ENCODE measurements at regions not wholly inside any gene's neighbourhood (a gene's known extent, or its start where the extent isn't known, plus 50 kb on each side); places are given as distances from the start of the nearest gene placed in this dataset.

DNA sequence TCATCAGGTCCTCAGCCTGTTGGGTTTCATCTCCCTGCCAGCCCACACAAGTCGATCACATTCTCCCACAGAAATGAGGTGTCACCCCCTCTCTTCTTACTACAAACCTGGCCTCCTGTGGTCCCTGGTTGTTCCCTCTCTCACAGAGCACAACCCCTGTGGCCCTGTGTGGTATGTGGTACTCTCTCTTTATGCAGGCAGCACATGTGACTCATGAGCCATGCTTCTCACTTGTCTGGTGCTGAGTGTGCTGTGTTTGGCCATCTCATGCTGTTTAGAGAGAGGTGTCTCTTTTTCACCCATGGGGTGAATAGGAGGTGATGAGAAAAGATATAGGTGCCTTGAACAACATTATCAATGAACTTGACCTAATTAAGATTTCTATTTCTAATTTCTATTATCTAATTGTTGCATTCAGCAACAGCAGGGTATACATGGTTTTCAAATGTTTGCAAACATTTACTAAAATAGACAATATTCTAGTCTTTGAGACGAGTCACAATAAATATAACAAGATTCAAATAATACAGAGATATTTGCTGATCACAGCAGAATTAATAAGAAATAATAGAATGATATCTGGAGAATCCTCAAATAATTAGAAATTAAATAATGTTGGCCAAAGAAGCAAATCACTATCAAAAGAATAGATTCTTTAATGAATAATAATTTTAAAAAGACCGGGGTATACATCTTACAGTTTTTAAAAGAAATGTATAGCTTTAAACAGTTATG is 633.8 kb upstream of the IGFBP3 start:
- WGBS (ENCODE audit: insufficient coverage) = 60% methylated on average over 1 of the region's 3 CpGs
- Histone ChIP-seq H3K27ac (ENCODE audit: low read length) (no peak overlapping the region), H3K27me3 (replicated peaks in 1 of 2; ENCODE audit: control insufficient read depth in 2 of 2, extremely low read depth in 1 of 2, insufficient read depth in 2 of 2, low read length in 1 of 2) (no peaks in the 10 kb centered on the region), H3K4me3 (ENCODE audit: control insufficient read depth in 1 of 2, extremely low read depth in 1 of 2, low read length in 1 of 2) (no peak overlapping the region), H3K4me1 (ENCODE audit: control insufficient read depth in 1 of 2, extremely low read depth in 1 of 2, insufficient read depth in 2 of 2, low read length in 2 of 2) (no peaks in the 10 kb centered on the region), H3K36me3 (ENCODE audit: control insufficient read depth in 2 of 2, extremely low read depth in 1 of 2, insufficient read depth in 1 of 2, low read length in 1 of 2) (no peaks in the 10 kb centered on the region), H3K9me3 (no peaks in the 10 kb centered on the region)
- ChIA-PET POLR2A (no interaction called here), CTCF (no interaction called here)
- Mint-ChIP-seq H3K36me3 (no peaks in the 10 kb centered on the region), H3K27me3 (no peaks in the 10 kb centered on the region), H3K27ac (no peak overlapping the region), H3K4me1 (no peaks in the 10 kb centered on the region), H3K4me3 (no peak overlapping the region), H3K9me3 (peaks cover 0 to 14% (median 6%) of the 10 kb centered on the region in 3 donors)
- no peak for ATAC-seq (replicated peaks in 1 of 4)
- no peak for DNase-seq

DNA sequence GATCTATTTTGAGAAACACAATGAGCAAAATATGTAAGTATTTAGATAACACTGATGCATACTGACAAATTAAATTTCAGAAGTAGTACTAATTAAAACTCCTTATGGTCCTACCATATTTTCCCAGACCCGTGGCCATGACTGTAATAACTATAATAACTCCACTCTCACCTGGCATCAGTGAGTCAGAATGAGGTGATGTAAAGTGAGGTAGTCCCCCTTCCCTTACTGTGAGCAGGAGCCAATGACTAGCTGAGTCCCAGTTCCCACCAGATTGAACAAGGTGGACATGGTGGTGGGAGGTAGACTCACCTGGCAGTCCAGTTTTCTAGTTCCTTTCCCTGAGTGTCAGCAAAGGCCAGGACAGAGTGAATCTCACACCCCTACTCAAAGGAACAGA is 630.5 kb upstream of the IGFBP3 start:
- Mint-ChIP-seq H3K4me3 (no peak overlapping the region), H3K27me3 (no peaks in the 10 kb centered on the region), H3K36me3 (no peaks in the 10 kb centered on the region), H3K9me3 (peaks cover 3 to 12% (median 6%) of the 10 kb centered on the region in 3 donors), H3K27ac (no peak overlapping the region), H3K4me1 (no peaks in the 10 kb centered on the region)
- POLR2A ChIA-PET = no interaction called here
- Histone ChIP-seq H3K4me1 (ENCODE audit: control insufficient read depth in 1 of 2, extremely low read depth in 1 of 2, insufficient read depth in 2 of 2, low read length in 2 of 2) (no peaks in the 10 kb centered on the region), H3K27ac (ENCODE audit: low read length) (no peak overlapping the region), H3K9me3 (no peaks in the 10 kb centered on the region), H3K36me3 (ENCODE audit: control insufficient read depth in 2 of 2, extremely low read depth in 1 of 2, insufficient read depth in 1 of 2, low read length in 1 of 2) (no peaks in the 10 kb centered on the region), H3K4me3 (ENCODE audit: control insufficient read depth in 1 of 2, extremely low read depth in 1 of 2, low read length in 1 of 2) (no peak overlapping the region), H3K27me3 (replicated peaks in 1 of 2; ENCODE audit: control insufficient read depth in 2 of 2, extremely low read depth in 1 of 2, insufficient read depth in 2 of 2, low read length in 1 of 2) (no peaks in the 10 kb centered on the region)
- CTCF ChIA-PET = no interaction called here
- no peak for DNase-seq
- WGBS (ENCODE audit: insufficient coverage) = no CpG with 5 or more reads among the region's 1 CpG
- ATAC-seq (replicated peaks in 1 of 4) = no peak

DNA sequence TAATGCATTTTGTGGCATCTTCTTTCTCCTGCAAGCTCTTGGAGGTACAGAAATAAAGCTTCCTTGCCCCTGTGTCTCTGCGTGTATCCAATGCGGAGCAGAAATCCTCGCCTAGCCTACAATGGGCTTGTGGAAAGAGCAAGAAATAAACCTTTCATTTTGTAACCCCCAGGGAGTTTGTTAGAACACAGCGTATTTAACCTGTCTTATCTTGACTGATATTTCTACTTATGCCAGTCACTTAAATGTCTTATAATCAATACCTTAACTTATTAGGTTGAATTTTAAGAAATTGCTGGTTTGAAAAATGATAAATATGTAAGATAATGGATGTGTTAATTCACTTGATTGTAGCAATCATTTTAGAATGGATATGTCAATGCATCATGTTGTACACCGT is 629.8 kb upstream of the IGFBP3 start:
- Histone ChIP-seq H3K36me3 (ENCODE audit: control insufficient read depth in 2 of 2, extremely low read depth in 1 of 2, insufficient read depth in 1 of 2, low read length in 1 of 2) (no peaks in the 10 kb centered on the region), H3K9me3 (no peaks in the 10 kb centered on the region), H3K4me1 (ENCODE audit: control insufficient read depth in 1 of 2, extremely low read depth in 1 of 2, insufficient read depth in 2 of 2, low read length in 2 of 2) (no peaks in the 10 kb centered on the region), H3K4me3 (ENCODE audit: control insufficient read depth in 1 of 2, extremely low read depth in 1 of 2, low read length in 1 of 2) (no peak overlapping the region), H3K27ac (ENCODE audit: low read length) (no peak overlapping the region), H3K27me3 (replicated peaks in 1 of 2; ENCODE audit: control insufficient read depth in 2 of 2, extremely low read depth in 1 of 2, insufficient read depth in 2 of 2, low read length in 1 of 2) (no peaks in the 10 kb centered on the region)
- H3K4me3 Mint-ChIP-seq = no peak overlapping the region
- H3K27me3 Mint-ChIP-seq = no peaks in the 10 kb centered on the region
- no peak overlapping the region for H3K27ac Mint-ChIP-seq
- H3K4me1 Mint-ChIP-seq = no peaks in the 10 kb centered on the region
- peaks cover 3 to 12% (median 6%) of the 10 kb centered on the region in 3 donors for H3K9me3 Mint-ChIP-seq
- no peaks in the 10 kb centered on the region for H3K36me3 Mint-ChIP-seq
- CTCF ChIA-PET = no interaction called here
- POLR2A ChIA-PET = no interaction called here
- no CpG with 5 or more reads among the region's 5 CpGs for WGBS (ENCODE audit: insufficient coverage)
- ATAC-seq (replicated peaks in 1 of 4) (no peak), DNase-seq (no peak)

DNA sequence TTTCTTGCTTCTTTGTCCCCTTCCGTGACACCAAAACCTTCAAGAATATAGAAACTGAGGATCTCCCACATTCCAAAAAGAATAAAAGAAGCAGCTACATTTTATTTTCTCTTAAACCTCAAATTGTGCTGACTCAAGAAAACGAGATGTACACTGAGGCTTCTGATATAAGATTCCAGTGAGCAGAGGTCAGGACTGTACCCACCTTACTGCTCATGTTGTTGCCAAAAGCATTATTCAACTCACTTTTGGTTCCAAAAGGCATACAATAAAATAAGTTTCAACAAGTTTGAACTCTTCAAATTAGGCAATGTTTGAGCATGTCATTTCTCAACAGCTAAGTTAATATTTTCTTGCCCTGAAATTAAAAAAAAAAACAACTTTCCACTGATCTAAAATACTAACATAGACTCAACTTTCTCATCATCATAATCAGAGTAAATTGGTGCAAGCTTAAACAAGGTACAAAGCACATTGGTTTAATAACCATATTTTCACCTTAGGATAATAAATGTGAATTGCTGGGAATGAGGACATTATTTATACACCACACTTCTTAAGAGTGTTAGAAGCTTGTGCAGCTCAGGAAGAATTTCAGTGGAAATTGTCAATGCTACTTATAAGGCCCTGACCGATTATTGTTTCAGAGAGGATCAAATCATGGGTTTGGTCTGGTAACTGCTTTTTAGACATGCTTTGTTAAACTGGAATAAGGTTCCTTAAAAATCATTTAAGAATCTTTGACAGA is 629.0 kb upstream of the IGFBP3 start:
- H3K36me3 ChIP-seq (ENCODE audit: control insufficient read depth in 2 of 2, extremely low read depth in 1 of 2, insufficient read depth in 1 of 2, low read length in 1 of 2) = no peaks in the 10 kb centered on the region
- H3K36me3 Mint-ChIP-seq = no peaks in the 10 kb centered on the region

DNA sequence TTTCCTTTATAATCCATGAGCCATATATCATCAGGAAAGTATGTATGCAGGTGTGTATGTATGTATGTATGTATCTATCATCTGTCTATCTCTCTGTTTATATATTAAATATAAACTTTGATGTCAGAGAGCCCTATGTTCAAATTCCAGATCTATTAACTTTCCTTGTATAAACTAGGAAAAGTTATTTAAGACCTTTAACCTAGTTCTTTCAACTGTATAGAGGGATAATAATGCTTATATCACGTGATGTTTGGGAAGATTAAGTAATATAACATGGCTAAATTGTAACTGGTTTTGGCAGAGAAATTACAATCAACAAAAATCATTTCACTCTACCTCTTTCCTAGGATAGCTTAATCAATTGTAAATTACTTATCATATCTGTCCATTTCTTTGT is 628.3 kb upstream of the IGFBP3 start:
- peaks cover 3 to 12% (median 7%) of the 10 kb centered on the region in 3 donors for H3K9me3 Mint-ChIP-seq
- Histone ChIP-seq H3K27ac (ENCODE audit: low read length) (no peak overlapping the region), H3K9me3 (no peaks in the 10 kb centered on the region), H3K4me1 (ENCODE audit: control insufficient read depth in 1 of 2, extremely low read depth in 1 of 2, insufficient read depth in 2 of 2, low read length in 2 of 2) (no peaks in the 10 kb centered on the region), H3K27me3 (replicated peaks in 1 of 2; ENCODE audit: control insufficient read depth in 2 of 2, extremely low read depth in 1 of 2, insufficient read depth in 2 of 2, low read length in 1 of 2) (no peaks in the 10 kb centered on the region), H3K36me3 (ENCODE audit: control insufficient read depth in 2 of 2, extremely low read depth in 1 of 2, insufficient read depth in 1 of 2, low read length in 1 of 2) (no peaks in the 10 kb centered on the region), H3K4me3 (ENCODE audit: control insufficient read depth in 1 of 2, extremely low read depth in 1 of 2, low read length in 1 of 2) (no peak overlapping the region)
- ChIA-PET POLR2A (no interaction called here), CTCF (no interaction called here)
- no peak overlapping the region for H3K4me3 Mint-ChIP-seq
- no peaks in the 10 kb centered on the region for H3K36me3 Mint-ChIP-seq
- no peaks in the 10 kb centered on the region for H3K4me1 Mint-ChIP-seq
- no peaks in the 10 kb centered on the region for H3K27me3 Mint-ChIP-seq
- H3K27ac Mint-ChIP-seq = no peak overlapping the region
- ATAC-seq (replicated peaks in 1 of 4) (no peak), DNase-seq (no peak)
- WGBS (ENCODE audit: insufficient coverage) = no CpG with 5 or more reads among the region's 1 CpG

More for the DNA sequence above, 629.0 kb upstream of the IGFBP3 start:
- Mint-ChIP-seq H3K4me1 (no peaks in the 10 kb centered on the region), H3K27ac (no peak overlapping the region), H3K4me3 (no peak overlapping the region), H3K9me3 (peaks cover 3 to 12% (median 6%) of the 10 kb centered on the region in 3 donors), H3K27me3 (no peaks in the 10 kb centered on the region)
- ChIA-PET POLR2A (no interaction called here), CTCF (no interaction called here)
- 75% methylated on average over 3 of the region's 3 CpGs for WGBS (ENCODE audit: insufficient coverage)
- no peaks in the 10 kb centered on the region for H3K27me3 ChIP-seq (replicated peaks in 1 of 2; ENCODE audit: control insufficient read depth in 2 of 2, extremely low read depth in 1 of 2, insufficient read depth in 2 of 2, low read length in 1 of 2)
- no peak overlapping the region for H3K27ac ChIP-seq (ENCODE audit: low read length)
- ATAC-seq (replicated peaks in 1 of 4) (no peak), DNase-seq (no peak)
- H3K9me3 ChIP-seq = no peaks in the 10 kb centered on the region
- H3K4me1 ChIP-seq (ENCODE audit: control insufficient read depth in 1 of 2, extremely low read depth in 1 of 2, insufficient read depth in 2 of 2, low read length in 2 of 2) = no peaks in the 10 kb centered on the region
- H3K4me3 ChIP-seq (ENCODE audit: control insufficient read depth in 1 of 2, extremely low read depth in 1 of 2, low read length in 1 of 2) = no peak overlapping the region

DNA sequence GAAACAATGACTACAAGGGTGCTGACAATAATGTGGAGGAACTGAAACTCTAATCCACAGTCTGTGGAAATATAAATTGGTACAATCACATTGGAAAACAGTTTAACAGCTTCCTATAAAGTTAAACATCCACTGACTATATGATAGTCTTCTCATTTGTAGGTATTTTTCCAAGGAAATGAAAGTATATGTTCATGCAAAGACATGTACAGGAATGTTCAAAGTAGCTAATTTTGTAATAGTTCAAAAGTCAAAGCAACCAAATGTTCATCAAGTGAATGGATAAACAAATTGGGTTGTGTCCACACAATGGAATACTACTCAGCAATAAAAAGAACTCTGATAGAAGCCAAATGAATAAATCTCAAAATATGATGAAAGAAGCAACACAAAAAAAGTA is 626.0 kb upstream of the IGFBP3 start:
- no peaks in the 10 kb centered on the region for H3K27me3 ChIP-seq (replicated peaks in 1 of 2; ENCODE audit: control insufficient read depth in 2 of 2, extremely low read depth in 1 of 2, insufficient read depth in 2 of 2, low read length in 1 of 2)
- no peaks in the 10 kb centered on the region for H3K4me1 Mint-ChIP-seq
- no peak for ATAC-seq (replicated peaks in 1 of 4)
- no peaks in the 10 kb centered on the region for H3K9me3 ChIP-seq
- CTCF ChIA-PET = no interaction called here
- no peak for DNase-seq
- H3K27me3 Mint-ChIP-seq = no peaks in the 10 kb centered on the region
- no peak overlapping the region for H3K27ac ChIP-seq (ENCODE audit: low read length)
- H3K27ac Mint-ChIP-seq = no peak overlapping the region
- no peaks in the 10 kb centered on the region for H3K36me3 Mint-ChIP-seq
- H3K4me3 Mint-ChIP-seq = no peak overlapping the region
- peaks cover 2 to 3% (median 2%) of the 10 kb centered on the region in 3 donors for H3K9me3 Mint-ChIP-seq
- H3K4me3 ChIP-seq (ENCODE audit: control insufficient read depth in 1 of 2, extremely low read depth in 1 of 2, low read length in 1 of 2) = no peak overlapping the region
- H3K36me3 ChIP-seq (ENCODE audit: control insufficient read depth in 2 of 2, extremely low read depth in 1 of 2, insufficient read depth in 1 of 2, low read length in 1 of 2) = no peaks in the 10 kb centered on the region
- POLR2A ChIA-PET = no interaction called here
- no peaks in the 10 kb centered on the region for H3K4me1 ChIP-seq (ENCODE audit: control insufficient read depth in 1 of 2, extremely low read depth in 1 of 2, insufficient read depth in 2 of 2, low read length in 2 of 2)

Data from T-cell (primary cell).